Left lung (tissue), 4 donors: ENCODE measurements at regions not wholly inside any gene's neighbourhood (a gene's known extent, or its start where the extent isn't known, plus 50 kb on each side); places are given as distances from the start of the nearest gene placed in this dataset.

Experiments used
- ATAC-seq: fragments of 200-7000 bp; cut with Tn5 transposase; one replicate; pipeline ENCODE4 v1.9.1; 2020; ENCODE audit warnings: moderate library complexity
- DNase-seq, 4 donors: peaks; one replicate each; pipeline ENCODE4 v3.0.0-alpha.2; 2013 to 2020
- H3K27ac ChIP-seq, 2 donors: fragments of 200-600 bp; sonication (generic) in 1 of 2; one replicate each; pipeline versions ENCODE4 v1.5.0 to v1.8.0; 2020 to 2021
- H3K27me3 ChIP-seq, 2 donors: fragments of 200-600 bp; sonication (generic) in 1 of 2; one replicate each; pipeline versions ENCODE4 v1.5.0 to v1.8.0; 2020 to 2021
- H3K36me3 ChIP-seq, 2 donors: fragments of 200-600 bp; sonication (generic) in 1 of 2; one replicate each; pipeline versions ENCODE4 v1.5.0 to v1.8.0; 2020 to 2021
- H3K4me1 ChIP-seq, 2 donors: fragments of 200-600 bp; one replicate each; pipeline ENCODE4 v1.8.0; 2021
- H3K4me3 ChIP-seq, 2 donors: fragments of 200-600 bp; sonication (generic) in 1 of 2; one replicate each; pipeline versions ENCODE4 v1.5.0 to v1.8.0; 2020 to 2021; ENCODE audit warnings: mild to moderate bottlenecking in 1 of 2
- H3K9me3 ChIP-seq, 2 donors: fragments of 200-600 bp; sonication (generic) in 1 of 2; one replicate each; pipeline versions ENCODE4 v1.5.0 to v1.8.0; 2020 to 2021
- intact Hi-C, 2 donors: fragments of 100-400 bp; cut with DNase I; formaldehyde crosslinking; loops; one replicate each; pipeline versions ENCODE4 v1.11.2 to v1.14.2; 2022
- TF ChIP-seq, protein P1 (sequence below), 2 donors: fragments of 200-600 bp; sonication (generic) in 1 of 2; IDR thresholded peaks; one replicate each; pipeline versions ENCODE4 v1.5.0 to v1.8.0; 2021; ENCODE audit warnings: antibody characterized with exemption in 2 of 2
- donor health status: DM: no; HTN: yes; CAD: no.
- donor health status: DM: no; HTN: no; CAD: no.

DNA sequence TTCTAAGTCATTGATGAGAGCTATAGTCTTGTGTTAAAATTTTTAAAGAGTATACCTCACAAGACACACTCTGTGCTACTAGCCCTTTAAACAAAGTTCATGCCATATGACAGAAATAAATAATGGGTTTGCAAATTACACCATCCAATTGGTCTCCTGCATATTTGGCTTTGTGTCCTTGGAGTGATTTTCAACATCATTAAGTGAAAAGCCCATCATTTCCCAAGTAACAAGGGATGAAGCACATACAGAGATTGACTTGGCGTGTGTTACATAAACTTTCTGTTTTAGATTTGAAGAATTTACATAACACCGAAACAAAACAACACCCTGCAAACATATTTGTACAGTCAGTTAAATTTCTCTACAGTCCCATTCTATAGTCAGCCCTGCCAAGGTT lies 216.9 kb upstream of the NEIL3 start:
- Histone ChIP-seq H3K4me3 (no peak overlapping the region), H3K4me1 (no peaks in the 10 kb centered on the region), H3K27me3 (no peaks in the 10 kb centered on the region), H3K9me3 (no peaks in the 10 kb centered on the region), H3K36me3 (no peaks in the 10 kb centered on the region), H3K27ac (no peak overlapping the region)
- TF ChIP-seq, protein P1, sequence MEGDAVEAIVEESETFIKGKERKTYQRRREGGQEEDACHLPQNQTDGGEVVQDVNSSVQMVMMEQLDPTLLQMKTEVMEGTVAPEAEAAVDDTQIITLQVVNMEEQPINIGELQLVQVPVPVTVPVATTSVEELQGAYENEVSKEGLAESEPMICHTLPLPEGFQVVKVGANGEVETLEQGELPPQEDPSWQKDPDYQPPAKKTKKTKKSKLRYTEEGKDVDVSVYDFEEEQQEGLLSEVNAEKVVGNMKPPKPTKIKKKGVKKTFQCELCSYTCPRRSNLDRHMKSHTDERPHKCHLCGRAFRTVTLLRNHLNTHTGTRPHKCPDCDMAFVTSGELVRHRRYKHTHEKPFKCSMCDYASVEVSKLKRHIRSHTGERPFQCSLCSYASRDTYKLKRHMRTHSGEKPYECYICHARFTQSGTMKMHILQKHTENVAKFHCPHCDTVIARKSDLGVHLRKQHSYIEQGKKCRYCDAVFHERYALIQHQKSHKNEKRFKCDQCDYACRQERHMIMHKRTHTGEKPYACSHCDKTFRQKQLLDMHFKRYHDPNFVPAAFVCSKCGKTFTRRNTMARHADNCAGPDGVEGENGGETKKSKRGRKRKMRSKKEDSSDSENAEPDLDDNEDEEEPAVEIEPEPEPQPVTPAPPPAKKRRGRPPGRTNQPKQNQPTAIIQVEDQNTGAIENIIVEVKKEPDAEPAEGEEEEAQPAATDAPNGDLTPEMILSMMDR (IDR thresholded peaks at IDR 0.05) = no peak
- ATAC-seq (no peak), DNase-seq (peak in 2 of 4 donors; percentile 37)
- intact Hi-C loops = no loop called here

DNA sequence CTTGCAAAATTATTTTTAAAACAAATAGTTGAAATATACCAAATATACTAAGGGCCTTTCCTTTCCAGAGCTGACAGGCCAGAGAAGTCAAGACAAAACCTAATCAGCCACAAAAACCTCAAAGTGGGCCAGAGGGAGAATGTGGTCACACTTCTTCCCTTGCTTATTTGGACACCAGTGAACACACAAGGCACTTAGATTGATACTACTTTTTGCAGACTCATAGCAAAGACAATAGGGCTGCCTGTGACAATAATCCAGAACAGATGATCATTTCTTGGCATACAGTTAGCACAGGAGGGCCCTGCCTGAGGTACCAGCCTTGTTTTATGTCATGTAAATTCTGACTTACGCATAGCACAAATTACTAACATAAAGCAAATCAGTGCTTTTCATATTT lies 215.7 kb upstream of the NEIL3 start:
- no peak for DNase-seq
- Histone ChIP-seq H3K36me3 (no peaks in the 10 kb centered on the region), H3K27me3 (no peaks in the 10 kb centered on the region), H3K9me3 (no peaks in the 10 kb centered on the region), H3K27ac (no peak overlapping the region), H3K4me1 (no peaks in the 10 kb centered on the region), H3K4me3 (no peak overlapping the region)
- TF ChIP-seq, protein P1 (IDR thresholded peaks at IDR 0.05) = no peak
- intact Hi-C loops = no loop called here
- ATAC-seq = no peak

DNA sequence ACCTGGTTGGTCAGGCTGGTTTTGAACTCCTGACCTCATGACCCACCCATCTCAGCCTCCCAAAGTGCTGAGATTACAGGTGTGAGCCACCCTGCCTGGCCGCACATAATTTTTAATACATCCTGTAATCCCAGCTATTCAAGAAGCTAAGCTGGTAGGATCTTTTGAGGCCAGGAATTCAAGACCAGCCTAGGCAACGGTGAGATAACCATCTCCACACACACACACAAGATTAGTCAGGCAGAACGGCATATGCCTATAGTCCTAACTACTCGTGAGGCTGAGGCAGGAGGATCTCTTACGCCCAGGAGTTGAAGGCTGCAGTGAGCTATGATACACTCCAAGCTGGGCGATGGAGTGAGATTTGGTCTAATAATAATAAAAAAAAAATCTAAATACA lies 212.4 kb upstream of the NEIL3 start:
- intact Hi-C loops = no loop called here
- no peak overlapping the region for H3K27ac ChIP-seq

DNA sequence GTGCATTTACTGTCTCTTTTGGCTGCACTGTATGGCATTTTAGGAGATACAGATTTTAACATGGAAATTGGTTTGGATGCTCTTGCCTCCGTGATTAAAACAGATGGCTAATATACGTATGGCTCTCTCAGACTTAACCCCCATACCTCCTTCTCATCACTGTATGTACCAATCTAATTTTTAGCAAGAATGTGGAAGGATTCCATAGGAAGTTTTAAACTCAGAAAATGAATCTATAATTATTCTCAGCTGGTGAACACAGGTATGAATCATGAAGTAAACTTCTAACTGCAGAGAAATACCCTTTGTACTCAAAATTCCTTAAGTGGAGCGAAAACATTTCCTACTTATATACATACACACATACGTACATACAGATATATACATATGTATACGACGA lies 210.5 kb upstream of the NEIL3 start:
- intact Hi-C loops = no loop called here
- no peak overlapping the region for H3K27ac ChIP-seq
- DNase-seq (no peak), ATAC-seq (no peak)
- H3K4me3 ChIP-seq = no peak overlapping the region
- no peaks in the 10 kb centered on the region for H3K4me1 ChIP-seq
- no peaks in the 10 kb centered on the region for H3K27me3 ChIP-seq
- no peaks in the 10 kb centered on the region for H3K9me3 ChIP-seq
- H3K36me3 ChIP-seq = no peaks in the 10 kb centered on the region
- TF ChIP-seq, protein P1 (IDR thresholded peaks at IDR 0.05) = no peak

More for the DNA sequence above, 212.4 kb upstream of the NEIL3 start:
- TF ChIP-seq, protein P1 (IDR thresholded peaks at IDR 0.05) = no peak
- Histone ChIP-seq H3K36me3 (no peaks in the 10 kb centered on the region), H3K27me3 (no peaks in the 10 kb centered on the region), H3K9me3 (no peaks in the 10 kb centered on the region), H3K4me1 (no peaks in the 10 kb centered on the region), H3K4me3 (no peak overlapping the region)
- DNase-seq = no peak
- no peak for ATAC-seq

DNA sequence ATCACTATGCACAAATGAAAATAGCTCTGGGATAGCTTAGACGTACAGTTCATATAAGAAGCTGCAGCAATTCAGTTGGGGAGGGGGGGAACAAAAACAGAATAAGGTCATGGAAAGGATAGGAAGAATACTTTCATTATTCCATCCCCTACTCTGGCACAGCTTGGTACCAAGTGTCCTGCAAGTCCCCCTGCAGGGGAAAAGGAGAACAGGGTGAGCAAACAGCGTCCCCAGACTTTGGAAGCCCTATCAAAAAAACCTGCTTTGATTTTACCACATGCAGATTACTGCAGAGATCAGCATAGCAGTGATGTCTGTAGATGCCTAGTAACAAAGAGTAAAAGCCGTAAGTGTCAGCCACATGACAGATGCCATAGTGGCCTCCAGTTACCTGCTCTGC lies 209.4 kb upstream of the NEIL3 start:
- H3K9me3 ChIP-seq = no peaks in the 10 kb centered on the region
- no peaks in the 10 kb centered on the region for H3K27me3 ChIP-seq
- H3K36me3 ChIP-seq = no peaks in the 10 kb centered on the region
- DNase-seq (no peak), ATAC-seq (no peak)
- TF ChIP-seq, protein P1 (IDR thresholded peaks at IDR 0.05) = no peak
- H3K27ac ChIP-seq = no peak overlapping the region
- no peak overlapping the region for H3K4me3 ChIP-seq
- intact Hi-C loops = no loop called here
- H3K4me1 ChIP-seq = no peaks in the 10 kb centered on the region
